GM18526 (cell line): ENCODE measurements at regions not wholly inside any gene's neighbourhood (a gene's known extent, or its start where the extent isn't known, plus 50 kb on each side); places are given as distances from the start of the nearest gene placed in this dataset.

ENCODE experiments used
- POLR2A ChIP-seq: IDR thresholded peaks from 3 replicates; pipeline ENCODE4 v1.6.1; 2011; ENCODE audit not compliant: insufficient read length; ENCODE audit errors: extremely low read depth

GRCh38 chr17:71978435-71978834 lies 142.4 kb upstream of the SOX9 start:
- TF ChIP-seq POLR2A = no peak

DNA sequence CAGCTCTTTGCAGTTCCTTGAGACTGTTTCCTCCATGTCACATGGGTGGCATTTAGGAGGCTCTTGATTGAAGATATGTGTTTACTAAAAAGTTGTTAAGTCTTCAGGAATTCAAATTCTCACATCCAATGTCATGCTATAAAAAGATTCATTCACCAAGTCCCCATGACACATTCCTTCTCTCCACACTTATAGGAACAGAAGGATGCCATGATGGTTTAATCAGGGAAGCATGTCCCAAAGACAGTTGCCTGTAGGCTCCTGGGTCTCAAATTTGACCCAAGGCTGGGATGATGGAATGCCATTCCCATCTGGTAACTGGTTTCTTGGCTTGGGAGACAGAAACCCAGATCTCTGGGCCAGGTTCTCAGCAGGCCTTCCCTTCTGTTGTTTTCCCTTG lies 140.6 kb upstream of the SOX9 start:
- TF ChIP-seq POLR2A = no peak

DNA sequence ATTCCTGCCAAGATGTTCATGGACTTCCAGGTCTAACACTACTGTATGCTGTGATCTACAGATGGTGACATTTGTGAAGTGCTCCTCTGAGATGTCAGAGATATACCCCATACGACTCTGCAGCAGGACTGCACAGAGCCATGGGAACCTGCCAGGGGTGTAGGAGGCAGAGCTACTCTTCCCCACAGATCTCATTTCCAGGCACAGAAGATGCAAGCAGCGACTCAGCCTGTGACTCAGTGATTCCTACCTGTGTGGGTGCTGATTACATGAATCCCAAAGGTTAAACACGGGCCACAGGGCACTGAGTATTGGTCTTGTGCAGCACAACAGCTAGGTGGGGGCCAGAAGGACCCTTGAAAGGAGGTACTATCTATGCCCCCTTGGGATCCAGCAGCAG lies 137.0 kb upstream of the SOX9 start:
- no peak for TF ChIP-seq POLR2A

- TF ChIP-seq POLR2A = no peak
These were observed 135.4 kb upstream of the SOX9 start for GRCh38 chr17:71985111-71986039.

GRCh38 chr17:71986886-71987285 lies 133.9 kb upstream of the SOX9 start:
- no peak for TF ChIP-seq POLR2A

GRCh38 chr17:71987634-71988033 lies 133.2 kb upstream of the SOX9 start:
- TF ChIP-seq POLR2A = no peak

GRCh38 chr17:71989117-71989516 lies 131.7 kb upstream of the SOX9 start:
- TF ChIP-seq POLR2A = no peak

- TF ChIP-seq POLR2A = no peak
These were observed 127.5 kb upstream of the SOX9 start for GRCh38 chr17:71993363-71993762.

DNA sequence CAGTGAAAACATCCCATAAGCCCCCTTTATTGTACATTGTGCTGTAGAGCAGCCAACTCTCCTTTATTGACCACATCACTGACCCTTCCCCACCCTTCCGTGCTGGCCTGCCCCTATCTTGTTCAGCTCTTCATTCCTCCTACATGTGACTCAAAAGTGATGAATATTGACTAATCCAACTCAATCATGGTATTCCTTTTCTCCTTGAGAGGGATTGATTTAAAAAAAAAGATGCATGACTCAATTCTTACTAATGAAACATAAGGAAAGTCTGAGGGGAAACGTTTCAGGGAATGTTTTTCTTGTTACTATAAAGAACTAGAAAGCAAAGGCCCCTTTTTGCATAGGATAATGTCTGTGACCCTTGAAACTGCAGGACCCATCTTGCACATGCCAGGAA lies 125.2 kb upstream of the SOX9 start:
- TF ChIP-seq POLR2A = no peak

DNA sequence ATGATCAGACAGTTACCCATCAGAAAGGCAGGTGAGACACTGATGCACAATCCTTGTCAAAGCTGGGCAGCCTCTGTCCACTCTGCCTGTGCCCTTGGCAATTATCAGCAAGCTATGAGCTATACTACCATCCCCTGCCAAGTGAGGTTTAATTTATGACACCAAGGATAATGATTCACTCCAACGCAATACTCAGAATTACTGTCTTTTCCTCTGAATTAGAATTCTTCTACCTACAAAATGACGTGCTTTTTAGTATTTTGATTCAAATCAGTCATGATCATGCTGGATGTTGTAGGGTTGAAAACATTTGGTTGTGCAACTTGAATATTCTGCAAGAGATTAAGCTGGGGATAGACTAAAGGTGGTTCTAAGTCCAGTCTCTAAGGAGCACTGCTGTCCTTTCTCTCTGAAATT lies 116.8 kb upstream of the SOX9 start:
- TF ChIP-seq POLR2A = no peak

- no peak for TF ChIP-seq POLR2A
These were observed 116.0 kb upstream of the SOX9 start for GRCh38 chr17:72004611-72005331.

DNA sequence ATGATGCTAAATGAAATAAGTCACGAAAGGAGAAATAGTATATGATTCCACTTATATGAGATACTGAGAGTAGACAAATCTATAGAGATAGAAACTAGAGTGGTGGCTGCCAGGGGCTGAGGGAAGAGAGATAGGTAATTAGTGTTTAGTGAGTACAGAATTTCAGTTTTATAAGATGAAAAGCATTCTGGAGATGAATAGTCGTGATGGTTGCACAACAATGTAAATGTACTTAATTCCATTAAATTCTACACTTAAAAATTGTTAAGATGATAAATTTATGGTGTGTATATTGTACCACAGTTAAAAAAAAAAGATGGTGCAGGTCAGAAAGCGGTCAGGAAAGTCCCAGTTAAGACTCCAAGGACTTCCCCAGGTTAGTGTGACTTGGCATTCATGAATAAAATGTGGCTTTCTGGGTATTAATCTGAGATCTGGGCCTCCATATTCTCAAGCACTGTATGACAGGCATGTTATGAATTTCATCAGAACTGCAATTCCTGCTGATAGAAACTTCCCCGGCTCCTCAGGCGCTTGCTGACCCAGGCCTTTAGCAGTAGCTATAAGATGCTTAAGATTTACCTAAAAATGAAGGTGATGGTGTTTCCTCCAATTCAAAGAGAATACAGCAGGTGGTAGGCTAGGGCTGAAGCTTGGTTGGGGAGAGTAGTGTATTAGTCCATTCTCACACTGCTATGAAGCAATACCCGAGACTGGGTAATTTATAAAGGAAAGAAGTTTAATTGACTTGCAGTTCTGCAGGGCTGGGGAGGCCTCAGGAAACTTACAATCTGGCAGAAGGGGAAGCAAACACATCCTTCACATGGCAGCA lies 115.3 kb upstream of the SOX9 start:
- no peak for TF ChIP-seq POLR2A

DNA sequence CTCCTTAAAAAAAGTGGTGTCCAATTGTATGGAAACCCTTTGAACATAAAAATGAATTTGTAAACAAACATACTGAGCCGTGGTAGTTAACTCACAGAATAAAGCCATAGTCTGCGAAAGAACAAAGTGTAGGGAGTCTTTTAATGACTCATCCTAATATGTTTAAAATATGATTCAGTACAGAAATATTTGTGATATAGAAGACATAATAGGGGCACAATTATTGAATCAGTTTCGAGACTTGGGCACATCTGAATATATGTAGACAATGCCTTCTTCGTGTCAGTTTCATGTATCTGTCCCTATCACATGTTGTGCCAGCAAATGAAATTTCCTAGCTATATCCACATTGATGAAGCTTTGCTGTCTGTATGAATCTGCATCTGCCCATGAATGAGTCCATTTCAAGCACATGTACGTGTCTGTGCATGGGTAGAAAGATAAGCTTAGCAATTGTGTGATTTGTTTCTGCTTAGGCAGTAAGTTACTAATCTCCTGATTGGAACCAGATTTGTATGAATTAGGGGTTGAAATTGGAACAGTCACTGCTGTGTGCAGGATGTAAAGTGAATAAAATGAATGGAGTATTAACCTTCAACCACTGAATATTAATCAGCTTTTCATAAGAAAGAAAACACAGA lies 112.5 kb upstream of the SOX9 start:
- TF ChIP-seq POLR2A = no peak

- no peak for TF ChIP-seq POLR2A
These were observed 109.3 kb upstream of the SOX9 start for GRCh38 chr17:72011561-72011960.

DNA sequence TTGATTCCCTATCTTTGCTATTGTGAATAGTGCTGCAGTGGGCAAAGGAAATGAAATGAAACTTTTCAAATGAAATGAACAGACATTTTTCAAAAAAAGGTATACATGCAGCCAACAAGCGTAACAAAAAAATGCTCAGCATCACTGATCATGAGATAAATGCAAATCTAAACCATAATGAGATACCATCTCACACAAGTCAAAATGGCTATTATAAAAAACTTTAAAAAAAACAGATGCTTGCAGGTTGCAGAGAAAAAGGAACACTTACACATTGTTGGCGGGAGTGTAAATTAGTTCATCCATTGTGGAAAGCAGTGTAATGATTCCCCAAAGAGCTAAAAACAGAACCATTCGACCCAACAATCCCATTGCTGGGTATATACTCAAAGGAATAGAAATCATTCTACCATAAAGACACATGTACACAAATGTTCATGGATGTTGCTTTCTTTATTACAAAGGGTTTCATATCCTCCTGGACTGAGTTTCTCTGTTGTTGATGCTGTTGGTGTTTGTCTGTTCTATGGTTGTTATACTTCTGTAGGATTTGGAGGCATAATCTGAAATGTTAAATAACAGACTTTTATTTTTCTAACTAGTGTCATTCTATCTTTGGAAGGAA lies 99.3 kb upstream of the SOX9 start:
- TF ChIP-seq POLR2A = no peak
